ENCODE measurements at regions not wholly inside any gene's neighbourhood (a gene's known extent, or its start where the extent isn't known, plus 50 kb on each side); places are given as distances from the start of the nearest gene placed in this dataset.
A peak's percentile ranks its signal among the peaks of the same experiment; 100 is the strongest.

DNA sequence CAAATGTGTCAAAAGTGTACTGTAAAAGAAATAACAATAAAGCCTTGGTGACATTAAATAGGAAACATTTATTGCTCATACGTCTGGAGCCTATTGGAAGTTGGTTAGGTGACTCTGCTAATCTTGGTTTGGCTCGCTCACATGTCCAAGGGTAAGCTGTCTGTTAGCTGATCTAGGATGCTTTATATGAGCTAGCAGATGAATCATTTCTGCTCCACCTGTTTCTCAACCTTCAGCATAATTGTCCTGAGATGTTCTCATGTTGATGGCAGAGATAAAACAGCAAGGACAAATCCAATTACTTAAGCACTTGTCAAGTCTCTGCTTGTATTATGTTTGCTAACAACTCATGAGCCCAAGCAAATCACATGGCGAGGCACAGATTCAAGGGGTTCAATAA lies 56.0 kb upstream of the CD53 start:
- FAIRE-seq = no peak

DNA sequence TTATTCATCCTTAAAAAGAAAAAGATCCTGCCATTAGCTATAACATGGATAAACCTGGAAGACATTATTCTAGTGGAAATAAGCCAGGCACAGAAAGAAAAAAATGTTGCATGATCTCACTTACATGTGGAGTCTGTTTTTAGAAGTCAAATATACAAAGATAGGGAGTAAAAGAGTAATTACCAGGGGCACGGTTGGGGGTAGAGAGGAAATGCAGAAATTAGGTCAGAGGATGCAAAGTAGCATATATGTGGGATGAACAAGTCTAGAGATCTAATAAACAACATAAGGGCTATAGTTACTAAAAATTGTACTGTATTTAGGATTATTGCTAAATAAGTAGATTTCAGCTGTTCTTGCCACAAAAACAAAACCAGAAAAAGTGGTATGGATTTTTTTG lies 61.4 kb upstream of the CD53 start:
- no peak for FAIRE-seq

DNA sequence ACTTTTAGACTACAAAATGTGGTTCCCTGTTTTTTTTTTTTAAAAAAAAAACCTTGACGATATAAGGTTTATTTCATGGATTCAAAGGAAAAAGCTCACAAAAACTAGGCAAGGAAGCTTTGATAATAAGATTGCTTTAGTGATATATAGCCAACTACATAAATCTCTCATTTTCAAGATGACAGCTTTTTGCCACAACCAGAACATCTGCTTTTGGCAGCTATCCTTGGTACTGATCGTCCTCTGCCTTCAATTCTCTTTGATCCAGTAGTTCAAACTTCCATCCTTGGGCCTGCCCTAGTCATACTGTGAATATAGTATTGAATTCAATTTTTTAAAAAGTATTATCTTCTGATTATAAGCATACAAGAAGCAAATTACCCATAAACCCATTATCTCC lies 72.9 kb upstream of the CD53 start:
- no peak for FAIRE-seq

DNA sequence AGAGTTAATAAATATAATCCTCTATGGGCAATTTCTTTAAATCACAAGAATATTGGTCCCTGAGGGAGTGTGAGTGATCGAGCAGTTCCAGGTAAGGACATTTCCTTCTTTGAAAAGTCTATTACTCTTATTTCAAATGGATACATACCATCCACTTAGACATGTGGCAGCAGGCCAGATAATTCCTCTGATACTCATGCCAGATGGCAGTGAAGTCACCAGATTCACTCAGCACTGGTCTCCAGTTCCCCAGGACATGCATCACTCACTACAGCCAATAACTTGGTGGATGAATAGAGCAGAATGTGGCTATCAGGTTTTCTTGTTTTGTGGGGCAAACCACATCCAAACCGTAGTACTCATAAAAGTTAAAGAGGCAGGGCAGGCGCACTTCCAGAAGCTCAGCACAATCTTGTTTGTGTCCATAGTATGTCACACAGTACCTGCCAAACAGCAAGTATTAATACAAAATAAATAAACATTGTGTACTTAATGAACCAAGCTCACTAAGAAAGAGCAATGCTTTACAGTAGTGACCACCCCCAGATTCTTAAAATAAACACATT lies 74.2 kb upstream of the CD53 start:
- FAIRE-seq = no peak

DNA sequence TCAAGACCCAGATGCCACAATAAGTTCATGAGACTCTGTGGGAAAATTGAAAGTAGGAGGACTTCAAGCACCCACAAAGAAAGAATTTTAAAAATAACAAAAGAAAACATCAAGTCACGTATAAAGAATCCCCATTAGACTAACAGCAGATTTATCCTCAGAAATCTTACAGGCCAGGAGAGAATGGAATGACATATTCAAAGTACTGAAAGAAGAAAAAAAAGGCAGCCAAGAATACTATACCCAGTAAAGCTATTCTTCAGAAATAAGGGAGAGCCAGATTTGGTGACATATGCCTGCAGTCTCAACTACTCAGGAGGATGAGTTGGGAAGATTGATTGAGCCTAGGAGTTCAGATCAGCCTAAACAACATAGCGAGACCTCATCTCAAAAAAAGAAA lies 84.3 kb upstream of the CD53 start:
- no peak for FAIRE-seq

DNA sequence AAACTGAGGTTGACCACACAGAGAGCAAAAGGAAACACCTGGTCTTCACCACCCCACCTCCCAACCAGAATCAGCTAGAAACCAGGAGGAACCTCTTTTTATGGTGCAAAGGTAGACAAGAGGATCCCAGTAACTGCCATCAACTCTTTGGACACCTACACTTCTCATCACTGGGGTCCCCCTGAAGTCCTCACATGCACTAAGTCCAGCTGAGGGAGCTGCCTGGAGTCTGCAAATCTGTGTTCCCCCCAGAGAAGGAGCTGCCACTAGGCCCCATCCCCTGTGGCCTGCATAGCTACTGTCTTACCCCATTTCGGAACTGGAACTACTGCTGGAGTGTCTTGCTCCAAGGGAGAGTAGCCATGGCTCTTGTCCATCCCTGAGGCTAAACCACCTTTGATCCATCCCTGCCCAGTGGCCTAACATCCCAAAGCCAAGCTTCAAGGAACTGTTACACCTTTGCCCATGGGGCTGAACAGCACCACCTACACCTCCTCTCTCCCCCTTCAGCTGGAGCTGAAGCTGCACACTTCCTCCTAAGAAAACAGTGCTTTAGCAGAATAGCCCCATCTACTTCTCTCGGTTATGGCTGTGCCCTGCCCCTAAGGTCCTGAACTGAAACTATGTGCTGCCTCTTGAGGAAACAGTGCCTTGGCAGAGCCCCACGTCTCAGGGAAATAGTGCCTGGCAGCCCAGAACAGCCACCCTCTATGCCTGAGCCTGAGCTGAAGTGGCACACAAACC lies 85.4 kb upstream of the CD53 start:
- FAIRE-seq = no peak

DNA sequence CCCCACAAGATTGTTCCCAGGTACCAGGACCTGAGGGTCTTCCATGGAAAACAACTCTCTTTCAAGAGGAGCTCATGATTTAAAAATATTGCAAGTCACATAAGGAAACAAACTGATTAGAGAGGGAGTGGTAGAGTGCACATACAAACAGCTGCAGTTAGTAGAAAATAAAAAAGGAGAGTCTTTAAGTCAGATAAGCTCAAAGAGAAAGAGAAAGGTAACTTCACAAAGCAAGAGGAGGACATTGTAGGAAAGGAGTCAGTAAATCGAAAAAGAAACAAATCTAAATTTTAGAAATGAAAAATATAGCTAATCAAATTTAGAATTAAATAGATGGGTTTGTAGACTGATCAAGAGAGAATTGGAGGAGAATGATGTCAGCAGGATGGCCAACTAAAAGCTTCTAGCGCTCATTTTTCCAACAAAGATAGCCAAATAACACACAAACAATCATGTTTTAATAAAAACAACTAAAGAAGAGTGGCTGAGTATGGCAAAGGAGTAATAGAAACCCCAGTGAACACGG lies 86.1 kb upstream of the CD53 start:
- FAIRE-seq = no peak

DNA sequence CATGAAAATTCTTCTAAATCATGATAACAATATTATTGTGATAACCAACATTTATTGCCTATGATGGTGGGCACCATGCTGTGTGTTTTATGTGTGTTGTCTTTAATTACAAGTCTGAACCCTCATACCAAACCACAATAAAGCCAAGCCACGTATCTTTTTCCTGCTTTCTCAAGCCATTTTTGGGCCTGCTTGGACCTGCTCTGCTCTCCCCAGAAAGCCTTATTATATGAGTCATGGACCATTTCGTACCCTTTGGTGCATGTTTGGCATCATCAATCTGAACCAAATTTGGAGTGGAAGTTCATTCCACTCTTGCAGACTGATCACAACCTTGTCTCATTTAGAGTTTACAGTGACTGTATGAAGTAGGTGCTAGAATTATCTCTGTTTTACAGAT lies 87.3 kb upstream of the CD53 start:
- no peak for FAIRE-seq

DNA sequence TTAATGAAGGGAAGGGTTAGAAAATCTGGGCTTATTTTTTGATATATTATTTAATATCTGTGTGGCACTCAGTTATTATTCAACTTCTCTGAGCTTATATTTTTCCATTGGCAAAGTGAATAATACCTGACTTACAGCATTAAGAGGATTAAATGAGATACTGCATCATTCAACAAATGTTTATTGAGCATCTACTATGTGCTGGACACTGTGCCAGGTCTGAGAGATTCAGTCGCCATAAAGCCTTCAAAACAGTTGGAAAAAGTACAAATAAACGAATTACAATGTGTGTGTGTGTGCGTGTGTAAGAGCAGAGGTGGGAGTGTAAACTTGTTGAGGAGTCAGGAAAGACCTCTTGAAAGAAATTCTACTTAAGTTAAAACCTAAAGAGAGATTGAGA lies 87.9 kb upstream of the CD53 start:
- no peak for FAIRE-seq

DNA sequence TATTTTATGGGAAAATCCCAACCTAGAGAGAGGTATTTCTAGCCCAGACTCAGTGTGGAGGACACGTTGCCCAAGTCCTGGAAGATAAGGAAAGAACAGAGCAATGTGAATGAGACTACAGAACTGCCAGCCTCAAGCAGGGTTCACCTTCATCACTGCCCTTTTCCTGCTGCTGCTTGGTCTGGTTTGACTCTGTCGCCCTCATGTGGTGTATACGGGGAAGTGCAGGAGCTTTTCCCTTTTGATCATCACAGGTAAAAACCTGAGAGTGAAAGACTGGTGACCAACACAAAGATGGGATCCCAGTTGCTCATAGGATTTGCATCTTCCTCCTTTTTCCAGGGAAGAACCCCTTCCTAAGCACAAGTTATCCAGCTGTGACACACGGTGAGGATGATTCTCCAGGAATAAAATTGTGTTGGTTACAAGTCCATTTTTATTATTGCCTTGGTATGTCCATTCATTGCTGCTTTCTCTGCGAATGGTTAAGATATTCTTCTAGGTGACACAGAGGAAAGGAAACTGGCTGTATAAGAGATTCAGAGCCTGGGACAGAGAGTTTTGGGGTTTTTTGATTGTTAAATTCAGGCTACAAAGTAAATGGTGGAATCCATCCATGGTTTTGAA lies 89.5 kb upstream of the CD53 start:
- FAIRE-seq = no peak

DNA sequence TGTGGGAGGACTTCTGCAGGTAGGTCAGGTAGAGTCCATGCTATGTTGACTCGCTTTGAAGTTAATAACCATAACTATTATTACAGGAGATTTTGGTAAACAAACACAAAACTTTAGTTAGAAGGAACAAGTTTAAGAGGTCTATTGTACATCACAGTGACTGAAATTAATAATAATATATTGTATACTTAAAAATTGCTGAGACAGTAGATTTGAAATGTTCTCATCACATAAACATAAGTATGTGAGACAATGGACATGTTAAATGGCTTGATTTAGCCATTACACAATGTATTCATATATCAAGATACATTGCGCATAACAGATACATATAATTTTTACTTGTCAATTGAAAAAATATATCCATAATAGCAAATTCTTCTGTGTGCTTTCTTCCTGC lies 91.4 kb upstream of the CD53 start:
- FAIRE-seq = no peak

DNA sequence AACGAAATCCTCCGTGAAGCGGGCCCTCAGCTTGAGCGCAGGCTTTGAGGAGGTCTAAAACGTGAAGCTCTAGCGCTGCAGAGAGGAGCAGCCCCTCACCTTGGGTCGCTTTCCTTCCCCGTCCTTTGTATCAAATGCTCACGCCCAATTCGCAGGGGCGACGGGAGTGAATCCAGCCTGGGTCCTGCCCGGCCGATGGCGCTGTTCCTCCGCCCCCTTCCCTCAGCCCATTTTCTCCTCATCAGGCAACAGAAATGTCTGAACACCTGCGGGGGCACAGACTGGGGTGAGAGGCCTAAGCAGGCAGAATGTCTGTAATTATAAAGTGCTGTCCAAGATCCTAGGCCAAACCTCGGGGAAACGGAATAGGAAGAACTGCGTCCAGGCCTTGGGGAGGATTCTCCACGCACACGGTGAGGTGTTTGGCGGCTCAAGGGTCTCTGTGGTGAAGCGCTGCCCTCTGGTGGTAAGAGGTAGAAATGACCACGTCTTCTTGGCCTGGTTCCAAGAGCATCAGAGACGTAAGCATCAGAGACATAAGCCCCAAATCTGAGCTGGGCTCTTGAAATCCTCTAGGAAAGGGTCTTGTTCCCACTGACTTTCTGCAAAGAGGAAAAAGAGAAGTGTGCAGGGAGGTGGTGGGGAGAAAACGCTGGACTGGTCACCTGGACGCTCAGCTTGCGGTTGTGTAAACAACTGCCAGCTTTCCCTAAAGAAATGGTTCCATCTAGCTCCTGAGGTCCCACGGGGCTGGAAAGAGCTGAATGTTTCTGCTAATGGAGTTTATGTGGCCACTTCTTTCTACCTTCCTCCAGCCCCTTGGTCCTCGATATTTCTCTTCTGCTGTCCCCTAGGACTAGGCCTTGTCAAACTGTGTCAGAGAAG lies 92.1 kb upstream of the CD53 start:
- no peak for FAIRE-seq

DNA sequence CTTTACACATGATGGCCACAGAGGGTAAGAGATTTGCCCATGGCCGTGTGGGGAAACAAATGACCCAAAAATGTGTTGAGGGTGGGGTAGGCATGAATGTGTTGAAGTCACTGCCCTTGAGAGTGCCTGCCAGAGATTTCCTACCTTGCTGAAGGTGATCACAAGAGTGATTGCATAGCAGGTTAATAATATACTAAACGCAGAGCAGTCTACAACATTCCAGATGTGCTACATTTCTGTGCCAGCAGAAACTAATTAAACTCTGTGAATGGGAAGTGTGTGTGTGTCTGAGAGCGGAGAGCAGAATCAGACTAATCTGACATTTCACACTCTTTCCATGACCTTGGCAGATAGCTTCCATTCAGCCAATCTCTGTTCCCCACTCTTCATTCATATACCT lies 93.3 kb upstream of the CD53 start:
- no peak for FAIRE-seq

DNA sequence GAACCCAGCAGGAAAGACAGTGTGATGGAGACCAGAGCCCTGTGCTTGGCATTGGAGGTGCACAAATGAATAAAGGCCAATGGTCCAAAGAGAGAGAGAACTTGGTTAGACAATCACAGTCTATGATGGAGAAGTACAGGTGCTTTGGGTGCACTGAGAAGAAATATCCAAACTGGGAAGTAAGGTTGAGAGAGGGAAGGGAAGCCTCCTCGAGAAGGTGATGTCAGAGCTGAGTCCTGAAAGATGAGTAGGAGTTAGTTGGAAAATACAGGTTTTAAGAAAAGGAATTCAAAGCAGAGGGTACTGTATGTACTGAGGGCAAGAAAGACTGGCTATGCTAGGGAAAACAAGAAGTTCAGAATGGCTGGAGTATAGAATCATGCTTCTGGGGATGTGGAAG lies 94.1 kb upstream of the CD53 start:
- FAIRE-seq = no peak

DNA sequence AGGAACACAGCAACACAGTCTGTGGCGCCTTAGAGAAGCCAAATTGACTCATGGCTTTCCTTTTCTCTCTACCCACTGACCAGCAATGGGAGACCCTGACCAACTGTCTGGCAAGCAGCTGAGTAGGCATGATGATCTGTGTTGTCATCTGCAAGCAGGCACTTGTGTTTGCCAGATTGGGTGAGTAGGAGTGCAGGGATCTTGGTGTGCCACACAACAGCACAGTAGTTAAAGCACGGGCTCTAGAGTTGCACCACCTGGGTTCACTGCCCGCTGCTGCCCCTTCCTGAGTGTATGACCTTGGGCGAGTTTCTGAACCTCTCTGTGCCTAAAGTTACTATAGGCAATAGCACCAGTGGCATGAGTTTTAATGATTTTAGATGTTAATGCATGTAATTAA lies 95.7 kb upstream of the CD53 start:
- no peak for FAIRE-seq

DNA sequence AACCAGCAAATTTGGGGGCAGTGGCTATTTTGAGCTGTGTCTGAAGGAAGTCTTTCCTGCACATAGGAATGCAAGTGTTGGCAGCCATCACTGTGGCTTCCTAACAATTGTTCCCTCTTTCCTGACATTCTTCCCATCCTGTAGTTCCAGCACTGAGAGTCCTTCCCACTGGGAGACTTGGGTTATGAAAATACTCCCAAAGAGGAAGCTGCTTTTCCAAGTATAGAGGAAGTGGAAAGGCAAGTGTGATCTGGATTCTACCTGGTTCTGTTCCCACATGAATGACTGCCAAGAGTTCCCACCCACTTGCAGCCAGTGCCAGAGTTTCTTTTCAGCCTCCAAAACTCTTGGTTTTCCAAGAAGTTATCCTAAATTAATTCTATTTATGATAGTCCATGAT lies 98.5 kb upstream of the CD53 start:
- no peak for FAIRE-seq

DNA sequence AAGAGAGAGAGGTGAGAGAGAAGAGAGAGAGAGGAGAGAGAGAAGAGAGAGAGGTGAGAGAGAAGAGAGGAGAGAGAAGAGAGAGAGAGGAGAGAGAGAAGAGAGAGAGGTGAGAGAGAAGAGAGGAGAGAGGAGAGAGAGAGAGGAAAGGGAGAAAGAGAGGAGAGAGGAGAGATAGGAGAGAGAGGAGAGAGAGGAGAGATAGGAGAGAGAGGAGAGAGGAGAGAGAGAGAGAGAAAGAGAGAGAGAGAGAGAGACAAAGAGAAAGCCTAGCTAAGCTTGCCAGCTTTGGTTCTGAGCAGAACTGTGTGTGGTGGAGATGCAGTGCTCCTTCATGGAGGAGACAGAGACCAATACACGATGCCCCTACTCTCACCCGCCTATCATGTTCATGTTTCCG lies 99.1 kb upstream of the KCNA3 start:
- FAIRE-seq = no peak

DNA sequence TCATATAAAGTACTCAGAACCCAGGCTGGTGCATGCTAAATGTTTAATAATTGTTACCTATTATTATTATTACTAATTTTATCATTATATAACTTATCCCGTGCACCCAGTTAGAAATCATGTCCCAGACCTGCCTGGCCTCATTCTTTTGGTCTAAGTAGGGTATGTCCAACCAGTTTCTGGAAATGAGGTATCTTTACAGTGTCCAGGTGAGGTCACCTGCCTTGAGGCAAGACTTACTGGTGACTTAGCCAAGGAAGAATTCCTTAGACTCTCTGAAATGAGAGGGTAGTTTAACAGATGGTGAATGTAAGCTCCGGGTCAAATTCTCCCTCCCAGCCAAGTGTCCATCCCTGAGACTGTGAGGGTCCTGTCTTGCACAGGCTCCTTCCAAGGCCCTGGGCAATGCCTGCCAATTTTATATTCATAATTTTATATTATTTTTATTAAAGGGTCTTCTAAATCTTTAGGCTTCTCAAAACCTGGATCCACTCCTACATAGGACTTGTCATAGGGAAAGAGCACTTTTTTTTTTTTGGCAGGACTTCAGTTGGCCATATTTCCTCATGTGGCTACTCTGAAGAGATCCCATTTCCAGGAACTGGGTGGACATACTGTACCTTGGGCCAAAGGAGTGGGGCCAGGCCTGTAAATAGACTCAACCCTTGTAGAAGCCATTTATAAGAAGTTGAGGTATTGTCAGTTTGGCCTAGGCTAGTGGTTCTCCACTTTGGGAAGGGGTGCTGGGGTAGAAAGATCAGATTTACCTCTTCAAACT lies 96.7 kb upstream of the KCNA3 start:
- FAIRE-seq = no peak

DNA sequence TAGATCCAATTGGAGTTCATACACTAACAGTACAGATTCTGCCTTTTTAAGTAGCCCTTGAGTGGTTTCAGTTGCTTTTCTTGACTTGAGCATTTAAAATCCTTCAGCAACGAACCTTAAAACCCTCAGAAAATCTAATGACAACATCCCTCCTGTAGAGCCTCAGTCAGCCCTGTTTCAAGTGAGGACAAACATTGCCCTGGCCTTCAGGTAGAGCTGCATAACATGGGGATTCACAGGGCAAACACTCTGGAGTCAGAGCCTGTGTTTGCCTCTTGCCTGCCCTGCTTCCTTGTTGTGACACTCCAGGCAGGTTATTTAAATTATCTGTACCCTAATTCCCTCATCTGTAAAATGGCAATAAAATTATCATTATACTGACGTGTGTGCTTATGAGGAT lies 96.1 kb upstream of the KCNA3 start:
- FAIRE-seq = no peak

DNA sequence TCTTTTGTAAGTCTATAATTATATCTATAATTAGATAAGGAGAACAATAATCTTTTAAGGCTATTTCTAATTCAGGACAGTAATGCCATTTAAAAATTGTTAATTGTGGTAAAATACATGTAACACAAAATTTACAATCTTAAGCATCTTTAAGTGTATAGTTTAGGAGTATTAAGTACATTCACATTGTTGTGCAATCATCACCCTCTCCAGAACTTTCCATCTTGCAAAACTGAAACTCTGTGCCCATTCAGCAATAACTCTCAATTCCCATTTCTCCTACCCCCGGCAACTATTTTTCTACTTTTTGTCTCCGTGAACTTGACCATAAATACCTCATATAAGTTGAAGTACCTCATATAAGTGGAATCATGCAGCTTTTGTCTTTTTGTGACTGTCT lies 93.9 kb upstream of the KCNA3 start:
- no peak for FAIRE-seq

DNA sequence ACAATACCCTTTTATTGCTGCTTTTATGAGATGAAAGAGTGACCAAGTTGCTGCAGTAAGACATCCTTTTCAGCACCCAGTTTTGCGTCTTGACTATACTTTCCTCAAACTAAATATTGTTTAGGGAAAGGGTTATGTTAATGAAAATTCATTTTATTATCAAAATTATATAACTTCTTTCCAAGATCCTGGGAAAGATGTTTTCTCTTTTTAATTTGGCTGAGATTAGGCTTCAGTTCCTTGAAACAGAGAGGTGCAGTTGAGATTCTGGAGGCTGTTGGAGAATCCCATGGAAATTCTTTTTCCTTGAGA lies 91.6 kb upstream of the KCNA3 start:
- FAIRE-seq = no peak

DNA sequence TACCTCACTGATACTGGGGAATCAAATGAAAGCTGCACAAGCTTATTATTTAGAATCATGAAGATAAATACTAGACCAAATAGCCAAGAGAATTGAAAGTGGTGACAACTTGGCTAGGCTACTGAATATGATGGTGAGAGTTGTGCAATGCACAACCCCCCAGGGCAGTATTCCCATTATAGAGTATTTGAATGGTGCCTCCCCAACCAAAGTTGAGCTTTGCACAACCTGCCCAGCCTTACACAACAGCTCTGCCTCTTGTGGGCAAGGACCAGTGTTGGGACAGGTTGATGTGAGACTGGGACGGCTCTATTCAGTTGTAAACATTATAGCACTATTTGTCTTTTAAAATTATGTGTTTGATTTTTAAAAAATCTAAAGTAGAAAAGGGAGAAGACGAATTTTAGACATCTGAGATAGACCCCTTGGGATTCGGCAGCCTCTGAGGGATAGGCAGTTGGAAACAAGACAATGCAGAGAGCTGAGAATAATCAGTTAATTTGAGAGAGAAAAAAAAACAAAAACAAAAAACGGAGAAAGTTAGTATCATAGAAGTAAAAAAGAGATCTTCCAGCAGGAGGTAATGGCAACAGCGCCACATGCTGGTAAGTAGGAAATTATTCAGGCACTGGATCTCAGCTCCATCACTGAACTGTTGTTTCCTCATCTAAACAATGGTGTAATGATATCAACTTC lies 91.0 kb upstream of the KCNA3 start:
- peak; percentile 91 for FAIRE-seq

Measured in A204.1 (cell line).